Right renal pelvis (tissue), 4 donors: ENCODE measurements at regions not wholly inside any gene's neighbourhood (a gene's known extent, or its start where the extent isn't known, plus 50 kb on each side); places are given as distances from the start of the nearest gene placed in this dataset.

Experiments
- DNase-seq, 4 donors: peaks; one replicate each; pipeline ENCODE4 v3.0.0-alpha.2; 2013; ENCODE audit warnings: low read depth in 4 of 4, low spot score in 3 of 4, missing footprints in 1 of 4

DNA sequence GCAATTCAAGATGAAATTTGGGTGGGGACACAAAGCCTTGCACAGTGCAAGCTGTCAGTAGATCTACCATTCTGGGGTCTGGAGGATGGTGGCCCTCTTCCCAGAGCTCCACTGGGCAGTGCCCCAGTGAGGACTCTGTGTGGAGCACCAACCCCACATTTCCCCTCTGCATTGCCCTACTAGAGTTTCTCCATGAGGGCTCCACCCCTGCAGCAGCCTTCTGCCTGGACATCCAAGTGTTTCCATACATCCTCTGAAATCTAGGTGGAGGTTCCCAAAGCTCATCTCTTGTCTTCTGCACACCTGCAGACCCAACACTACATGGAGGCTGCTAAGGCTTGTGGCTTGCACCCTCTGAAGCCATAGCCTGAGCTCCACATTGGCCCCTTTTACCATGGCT is 402.3 kb downstream of the RAB28 start:
- no peak for DNase-seq

DNA sequence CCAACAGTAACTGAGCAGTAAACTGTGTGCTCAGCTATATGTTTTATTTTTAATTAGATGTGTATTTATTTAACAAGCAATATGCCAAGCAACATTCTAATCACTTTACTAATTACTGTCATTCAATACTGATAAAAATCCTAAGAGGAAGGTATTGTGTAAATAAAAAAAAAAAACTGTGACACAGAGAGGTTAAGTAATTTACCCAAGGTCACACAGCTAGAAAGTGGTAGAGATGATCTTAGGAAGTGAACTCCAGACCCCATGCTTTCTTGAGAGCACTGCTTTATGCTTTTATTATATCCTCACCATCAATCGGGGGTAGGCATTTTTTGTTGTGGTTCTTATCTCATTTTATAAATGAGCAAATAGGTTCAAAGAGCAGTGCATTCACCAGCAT is 417.1 kb downstream of the RAB28 start:
- DNase-seq = no peak

DNA sequence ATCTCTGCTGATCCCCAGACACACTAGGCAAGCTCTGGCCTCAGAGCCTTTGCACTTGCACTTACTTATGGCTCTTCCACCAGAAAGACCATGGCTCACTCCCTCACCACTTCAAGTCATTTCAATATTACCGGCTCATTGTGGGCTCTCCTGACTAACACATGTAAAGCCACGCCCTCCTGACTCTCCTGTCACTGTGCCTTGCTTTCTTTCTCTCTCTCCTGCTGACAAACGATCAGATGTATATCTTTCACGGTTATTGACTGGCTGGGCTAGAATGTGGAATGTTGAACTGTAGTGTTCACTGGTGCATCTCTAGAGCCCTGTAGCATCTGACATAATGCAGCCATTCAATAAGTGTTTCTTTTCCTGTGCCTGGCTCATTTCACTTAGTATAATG is 425.1 kb downstream of the RAB28 start:
- DNase-seq = no peak

DNA sequence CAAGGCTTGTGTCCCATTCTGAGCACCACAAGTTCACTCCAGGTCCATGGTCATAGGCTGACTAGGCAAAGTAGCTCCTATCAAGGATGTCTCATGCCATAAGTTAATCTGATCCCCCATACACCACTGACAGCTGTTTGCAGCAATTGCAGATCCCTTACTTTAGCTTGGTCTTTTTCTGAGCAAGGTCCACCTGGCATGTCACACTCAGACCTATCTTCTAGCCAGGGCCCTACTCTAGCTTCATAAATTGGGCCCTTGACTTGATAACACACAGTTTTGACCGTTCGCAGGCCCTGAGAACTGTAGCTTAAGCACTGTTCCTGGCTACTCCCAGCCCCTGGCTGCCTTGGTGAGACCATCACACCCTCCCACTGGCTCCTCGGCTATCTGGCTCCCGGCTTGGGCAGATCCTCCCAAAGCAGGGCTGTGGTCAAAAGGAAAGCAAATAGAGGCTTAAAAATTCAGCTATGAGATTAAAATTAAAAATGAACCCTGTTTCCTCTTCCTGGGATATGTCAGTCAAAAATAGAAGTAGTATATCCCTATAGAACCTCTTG is 427.4 kb downstream of the RAB28 start:
- DNase-seq = no peak

DNA sequence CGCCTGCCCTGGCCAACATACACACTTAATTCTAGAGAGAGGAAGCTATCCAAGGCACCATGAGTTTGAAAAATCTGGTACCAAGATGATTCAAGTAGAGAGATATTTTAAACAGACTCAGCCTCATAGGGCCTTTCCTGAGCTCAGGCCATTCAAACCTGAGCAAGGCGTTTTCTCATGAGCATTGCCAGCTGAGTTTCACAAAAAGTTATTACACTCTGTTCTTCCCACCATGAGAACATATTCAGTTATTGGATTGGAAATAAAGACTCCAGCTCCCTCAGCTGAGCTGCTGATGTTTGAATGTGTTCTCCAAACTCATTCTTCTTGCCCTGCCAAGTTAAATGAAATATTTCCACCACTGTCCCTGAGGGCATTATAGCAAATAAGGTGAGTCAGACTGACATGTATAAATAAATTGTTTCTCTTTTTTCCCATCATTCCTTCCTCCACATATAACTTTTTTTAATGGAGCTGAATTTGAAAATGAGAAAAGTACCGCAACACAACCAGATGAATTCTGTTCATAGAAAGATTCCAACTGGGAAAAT is 429.6 kb downstream of the RAB28 start:
- DNase-seq = no peak

DNA sequence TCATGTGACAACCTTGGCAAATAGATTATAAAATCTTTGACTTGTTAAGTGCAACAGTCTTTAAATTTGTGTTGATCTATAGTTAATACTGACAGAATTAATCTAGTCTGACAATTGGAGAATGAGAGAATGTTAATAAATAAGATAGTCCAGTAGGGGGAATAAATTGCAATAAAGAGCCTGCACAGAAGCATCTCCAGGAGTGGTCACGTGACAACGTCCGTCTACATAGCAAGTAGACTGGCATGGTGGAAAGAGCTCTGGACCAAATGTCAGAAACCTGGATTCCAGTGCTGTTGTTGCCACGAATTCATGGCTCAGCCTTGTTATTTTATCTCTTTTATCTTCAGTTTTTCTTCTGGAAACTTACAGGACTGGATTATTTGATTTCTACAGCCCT is 436.5 kb downstream of the RAB28 start:
- DNase-seq = no peak

DNA sequence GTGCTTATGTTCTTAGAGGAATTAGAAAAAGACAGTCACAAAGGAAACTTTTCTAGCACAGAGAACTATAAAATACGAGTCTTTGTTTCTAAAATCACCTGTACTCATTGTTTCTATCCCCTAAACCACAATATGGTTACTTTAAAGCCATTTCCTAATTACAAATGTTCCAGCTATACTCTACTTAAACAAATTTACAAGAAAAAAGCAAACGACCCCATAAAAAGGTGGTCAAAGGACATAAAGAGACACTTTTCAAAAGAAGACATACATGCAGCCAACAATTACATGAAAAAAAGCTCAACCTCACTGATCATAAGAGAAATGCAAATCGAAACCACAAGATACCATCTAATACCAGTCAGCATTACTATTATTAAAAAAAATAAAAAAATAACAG is 447.3 kb downstream of the RAB28 start:
- DNase-seq = no peak

DNA sequence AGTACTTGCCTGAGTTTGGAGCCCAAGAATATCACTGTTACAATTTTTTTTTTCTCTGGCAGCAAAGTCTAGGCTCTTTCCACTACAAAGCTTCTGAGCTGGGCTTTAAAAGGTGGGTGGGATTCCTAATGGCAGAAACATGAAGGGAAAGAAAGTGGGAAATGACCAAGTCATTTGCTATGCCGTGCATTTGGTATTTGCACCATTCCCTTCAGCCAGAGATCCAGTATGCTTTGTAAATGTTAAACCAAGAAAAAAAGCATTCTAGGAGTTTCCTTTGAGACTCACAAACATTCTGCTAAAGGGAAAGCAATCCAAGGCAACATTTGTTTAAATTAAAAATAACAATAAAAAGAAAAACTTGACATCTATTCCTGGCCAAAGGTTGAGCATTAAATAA is 451.2 kb downstream of the RAB28 start:
- no peak for DNase-seq

DNA sequence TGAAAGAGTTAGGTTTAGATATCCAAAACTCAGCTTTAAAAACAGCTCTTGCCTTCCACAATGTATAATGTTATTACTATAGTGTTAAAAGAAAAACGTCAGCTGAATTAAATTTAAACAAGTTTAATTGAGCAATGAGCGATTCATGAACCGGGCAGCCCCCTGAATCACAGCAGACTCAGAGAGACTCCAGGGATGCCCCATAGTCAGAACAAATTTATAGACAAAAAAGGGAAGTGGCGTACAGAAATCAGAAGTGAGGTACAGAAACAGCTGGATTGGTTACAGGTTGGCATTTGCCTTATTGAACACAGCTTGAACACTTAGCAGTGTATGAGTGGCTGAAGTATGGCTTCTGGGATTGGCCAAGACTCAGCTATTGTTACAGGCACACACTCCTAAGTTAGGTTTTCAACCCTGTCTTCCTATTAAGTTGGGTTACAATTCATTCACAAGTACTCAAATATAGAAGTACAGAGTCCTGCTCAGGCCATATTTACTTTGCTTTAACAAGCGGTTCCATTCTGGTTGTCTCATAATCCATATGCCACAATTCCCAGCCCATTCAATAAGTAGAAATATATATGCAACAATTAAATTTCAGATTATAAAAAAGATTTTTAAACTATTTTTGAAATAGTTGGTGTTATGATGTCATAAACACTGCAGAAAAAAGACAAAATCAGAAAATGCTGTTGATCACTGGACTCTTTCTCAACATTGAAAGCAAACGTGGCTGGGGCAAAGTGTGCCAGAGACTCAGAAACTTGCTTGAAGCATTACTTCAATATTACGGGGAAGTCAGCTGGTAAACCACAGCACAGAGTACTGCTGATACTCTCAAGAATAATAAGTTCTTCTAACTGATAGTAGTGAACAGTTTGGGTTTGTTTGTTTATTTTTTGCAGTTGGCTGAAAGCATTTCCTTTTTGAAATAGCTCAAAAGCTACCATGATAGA is 459.7 kb downstream of the RAB28 start:
- DNase-seq = no peak

DNA sequence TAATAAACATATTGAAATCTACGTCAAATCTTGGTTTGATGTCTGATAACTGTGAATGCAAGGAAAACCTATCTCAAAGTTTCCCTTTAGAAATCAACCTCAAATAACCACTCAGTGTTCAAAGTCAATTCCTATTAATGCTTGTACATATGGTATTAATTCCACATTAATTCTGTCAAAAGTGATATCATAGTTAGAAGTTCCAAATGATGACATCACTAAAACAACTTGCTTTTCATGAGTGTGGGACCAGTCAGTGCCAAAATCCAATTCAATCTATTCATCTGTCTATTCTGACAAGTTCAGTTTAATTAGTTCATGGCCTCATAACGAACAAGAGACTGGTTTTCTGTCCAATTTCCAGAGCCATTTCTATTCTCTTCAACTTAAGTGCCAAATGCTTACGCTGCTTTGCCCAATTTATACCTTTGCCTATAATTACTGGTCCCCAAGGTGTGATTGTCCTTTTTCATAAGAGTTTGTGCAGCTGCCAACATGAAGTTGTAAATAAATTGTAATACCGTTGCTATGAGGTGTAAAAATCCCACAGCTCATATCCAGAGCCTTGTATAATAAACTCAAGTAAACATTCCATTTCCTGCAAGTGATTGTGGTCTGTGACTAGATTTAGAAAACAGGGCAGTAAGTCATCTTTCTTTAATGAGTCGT is 476.2 kb downstream of the RAB28 start:
- DNase-seq = no peak

DNA sequence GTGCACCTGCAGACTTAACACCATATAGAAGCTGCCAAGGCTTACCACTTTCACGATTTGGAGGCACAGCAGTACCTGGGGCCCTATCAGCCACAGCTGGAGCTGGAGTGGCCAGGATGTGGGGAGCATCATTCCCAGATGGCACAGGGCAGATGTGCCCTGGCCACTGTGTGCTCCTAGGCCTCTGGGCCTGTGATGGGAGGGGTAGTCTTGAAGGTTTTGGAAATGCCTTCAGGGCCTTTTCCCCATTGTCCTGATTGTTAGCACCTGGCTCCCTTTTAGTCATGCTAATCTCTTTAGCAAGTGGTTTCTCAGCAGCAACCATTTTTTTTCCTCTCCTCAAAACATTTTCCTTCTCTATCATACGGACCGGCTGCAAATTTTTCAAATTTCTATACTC is 490.2 kb downstream of the RAB28 start:
- DNase-seq = no peak

DNA sequence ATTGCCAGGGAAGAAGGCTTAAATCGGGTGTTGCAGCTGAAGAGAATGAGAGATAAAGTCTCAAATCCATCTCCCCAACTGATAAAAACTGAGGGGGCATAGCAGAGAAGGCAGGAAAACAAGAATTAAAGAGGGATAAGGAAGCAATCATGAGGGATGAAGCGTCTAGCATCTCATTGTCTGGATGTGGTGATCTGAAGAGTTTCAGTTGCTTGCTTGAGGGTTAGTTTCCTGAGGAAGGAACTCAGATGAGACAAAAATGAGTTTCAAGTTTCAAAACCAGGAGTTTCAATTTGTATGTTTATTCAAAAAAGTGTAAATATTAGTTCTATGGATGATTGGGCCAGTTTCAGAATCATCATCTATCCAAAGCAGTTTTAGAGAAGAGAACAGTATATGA is 496.9 kb downstream of the RAB28 start:
- DNase-seq = no peak

DNA sequence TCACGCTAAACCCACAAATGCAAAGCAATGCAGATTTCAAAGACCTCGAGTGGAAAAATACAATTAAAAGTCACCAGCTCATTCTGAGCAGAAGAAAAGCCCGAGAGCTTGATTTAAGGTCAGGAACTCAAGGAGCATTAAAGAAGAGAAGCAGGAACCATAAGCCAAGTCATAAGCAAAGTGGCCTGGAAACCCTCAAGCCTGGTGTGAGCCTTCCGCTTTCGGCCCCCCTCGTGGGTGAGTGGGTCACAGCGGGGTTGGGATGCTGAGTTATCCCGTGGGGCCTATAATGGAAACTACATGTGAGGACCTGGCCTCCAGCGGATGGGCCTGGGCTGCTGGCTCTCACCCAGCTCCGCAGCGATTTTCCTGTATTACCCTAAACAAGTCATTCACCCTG is 504.3 kb downstream of the RAB28 start:
- no peak for DNase-seq

DNA sequence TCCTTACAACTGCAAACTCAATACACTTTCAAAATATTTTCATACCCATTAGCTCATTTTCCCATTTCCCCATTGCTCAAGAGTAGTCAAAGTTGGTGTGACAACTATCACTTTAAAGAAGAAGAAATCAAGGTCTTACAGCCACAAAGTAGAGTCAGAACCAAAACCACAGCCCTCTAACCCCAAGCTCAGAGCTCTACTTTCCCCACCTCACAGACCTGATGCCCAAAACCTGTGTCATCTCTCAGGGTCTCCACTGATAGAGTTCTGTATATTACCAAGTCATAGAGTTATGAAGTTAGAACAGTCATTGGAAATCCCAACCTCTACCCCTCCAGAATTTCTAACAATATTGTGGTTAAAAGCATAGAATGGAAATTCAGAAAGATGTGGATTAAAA is 505.8 kb downstream of the RAB28 start:
- no peak for DNase-seq

DNA sequence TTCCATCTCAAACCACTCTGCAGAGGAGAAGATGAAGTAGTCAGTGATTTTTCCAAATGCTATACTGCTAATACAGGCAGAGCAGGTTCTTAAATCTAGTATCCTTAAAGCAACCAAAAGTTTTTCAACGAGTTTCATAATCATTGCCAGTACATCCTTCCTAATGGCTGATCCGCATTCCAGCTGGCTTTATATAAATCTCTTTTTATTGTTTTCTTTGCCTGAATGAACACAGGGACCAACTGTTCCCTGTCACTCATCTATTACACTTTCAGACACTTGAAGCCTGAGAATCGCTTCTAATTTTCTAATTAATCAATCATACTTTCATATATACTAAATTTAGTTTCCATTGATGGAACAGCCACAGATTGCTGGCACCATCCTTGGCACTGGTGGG is 508.6 kb downstream of the RAB28 start:
- DNase-seq = no peak

DNA sequence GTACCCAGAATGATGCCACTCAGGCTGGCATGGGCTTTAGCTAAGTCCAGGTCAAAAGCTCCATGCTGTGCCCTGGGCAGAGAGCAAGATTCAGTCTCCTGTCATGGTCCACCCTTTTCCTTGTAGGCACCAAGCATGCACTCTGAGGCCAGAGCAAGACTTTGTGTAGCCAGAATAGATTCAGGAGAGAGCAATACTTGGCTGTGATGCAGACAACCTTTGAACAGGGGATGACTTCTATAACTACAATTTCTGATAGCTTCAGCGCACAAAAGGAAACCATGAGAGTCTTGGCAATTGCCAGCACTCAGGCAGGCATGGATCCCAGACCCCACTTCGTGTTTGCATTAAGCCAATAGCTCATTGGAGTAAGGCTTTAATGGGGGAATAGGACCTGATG is 510.6 kb downstream of the RAB28 start:
- DNase-seq = no peak

DNA sequence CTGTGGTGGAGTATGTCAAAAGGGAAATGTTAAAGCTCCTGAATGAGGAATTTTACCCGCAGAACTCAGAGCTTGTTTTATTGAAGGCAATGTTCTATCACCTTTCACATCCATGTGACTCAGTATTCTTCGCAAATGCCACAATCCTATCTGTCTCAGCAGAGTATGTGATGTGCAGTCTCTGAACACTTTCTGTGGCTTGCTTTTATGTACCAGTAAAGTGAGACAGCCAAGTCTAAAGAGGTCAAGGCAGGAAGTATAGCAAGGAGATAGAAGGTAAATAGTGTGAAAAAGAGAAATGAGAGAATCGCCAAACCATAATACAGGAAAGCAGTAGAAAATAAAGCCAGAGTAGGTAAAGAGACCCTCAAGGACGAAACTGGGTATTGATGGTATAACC is 515.8 kb downstream of the RAB28 start:
- no peak for DNase-seq

DNA sequence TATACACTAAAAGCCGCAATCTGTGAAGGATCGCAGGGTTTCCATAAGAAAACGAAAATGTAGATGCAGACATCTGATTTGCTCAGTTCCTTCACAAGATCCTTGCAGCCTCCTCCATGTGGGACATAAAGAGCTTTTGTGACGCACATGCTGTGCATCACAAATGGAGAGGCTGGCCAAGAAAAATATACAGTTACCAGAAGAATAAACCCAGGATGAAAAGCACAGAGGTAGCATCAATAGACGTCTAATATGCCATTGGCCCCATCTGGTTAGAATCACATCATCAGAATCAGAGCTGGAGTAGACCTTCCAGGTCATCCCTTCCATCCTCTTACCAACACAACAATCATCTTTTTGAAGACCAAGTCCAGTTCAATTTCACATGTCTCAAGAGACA is 517.4 kb downstream of the RAB28 start:
- DNase-seq = no peak

DNA sequence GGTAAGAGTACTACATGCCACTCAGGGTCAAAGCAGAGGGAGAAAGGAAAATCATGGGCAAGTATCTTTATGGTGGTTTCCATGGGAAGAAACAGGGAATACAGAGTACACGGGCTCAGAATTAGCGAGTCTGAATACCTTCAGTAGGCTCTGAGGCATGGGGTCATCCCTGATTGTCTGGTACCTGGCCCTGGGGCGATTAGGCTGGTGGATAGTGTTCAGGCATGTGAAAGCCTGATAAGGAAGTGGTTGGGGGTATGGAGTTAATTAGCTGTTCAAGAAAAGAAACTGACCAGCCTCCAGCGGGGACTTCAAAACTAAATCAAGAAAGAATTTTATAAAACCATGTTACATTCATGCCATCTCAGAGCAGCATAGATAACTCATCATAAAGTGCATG is 518.8 kb downstream of the RAB28 start:
- no peak for DNase-seq

DNA sequence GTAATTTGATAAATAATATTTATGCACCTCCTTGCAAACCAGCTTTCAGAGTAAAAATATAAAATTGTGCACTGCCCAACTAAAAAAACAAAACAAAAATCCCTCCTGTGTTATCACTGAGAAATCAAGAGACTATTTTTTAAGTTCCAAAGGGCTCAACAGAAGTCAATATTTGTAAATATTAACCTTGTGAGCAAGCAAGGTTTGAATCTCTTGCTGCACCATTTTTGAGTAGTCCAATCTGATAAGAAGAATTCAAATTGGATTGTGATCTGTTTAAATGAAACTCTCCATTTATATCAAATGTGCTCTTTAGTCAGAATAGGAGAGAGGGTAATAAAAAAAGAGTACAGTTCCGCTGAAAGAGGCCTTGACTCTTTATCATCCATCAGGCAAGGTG is 520.2 kb downstream of the RAB28 start:
- DNase-seq = no peak

DNA sequence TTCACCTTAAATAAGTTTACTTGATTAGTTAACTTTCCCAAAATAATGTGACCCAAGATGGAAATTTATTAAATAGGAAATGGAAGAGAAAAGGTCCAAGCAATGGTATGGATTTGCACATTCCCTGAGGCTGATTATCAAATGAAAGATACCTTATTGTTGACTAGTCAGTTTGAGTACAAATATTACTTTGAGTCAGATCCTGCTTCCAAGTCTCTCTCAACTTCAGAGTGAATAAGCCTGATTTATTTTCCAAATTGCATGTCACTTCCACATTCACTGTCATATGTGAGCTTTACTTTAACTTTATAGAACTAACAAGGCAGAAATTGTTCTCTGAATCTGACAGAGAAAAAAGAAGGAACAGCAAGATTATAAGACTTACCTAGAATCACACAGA is 520.8 kb downstream of the RAB28 start:
- DNase-seq = no peak

DNA sequence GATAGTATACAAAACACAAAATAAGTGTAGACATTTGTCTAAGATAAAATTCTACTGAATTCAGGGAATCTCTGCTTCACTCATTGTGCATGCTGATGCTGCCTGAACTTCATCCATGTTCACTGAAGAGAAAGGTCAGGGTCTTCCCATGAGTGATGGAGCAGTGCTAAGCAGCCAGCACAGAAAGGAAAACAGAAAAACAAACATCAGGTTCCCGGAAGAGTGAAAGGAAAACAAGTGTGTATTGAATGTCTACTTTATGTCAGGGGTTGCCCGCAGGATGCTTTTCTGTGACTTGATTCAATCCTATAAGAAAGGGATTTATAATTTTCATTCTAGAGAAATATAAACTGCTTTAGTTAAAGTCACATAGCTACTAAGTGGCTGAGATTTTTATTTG is 522.4 kb downstream of the RAB28 start:
- no peak for DNase-seq
